ENCODE measurements at regions not wholly inside any gene's neighbourhood (a gene's known extent, or its start where the extent isn't known, plus 50 kb on each side); places are given as distances from the start of the nearest gene placed in this dataset.

DNA sequence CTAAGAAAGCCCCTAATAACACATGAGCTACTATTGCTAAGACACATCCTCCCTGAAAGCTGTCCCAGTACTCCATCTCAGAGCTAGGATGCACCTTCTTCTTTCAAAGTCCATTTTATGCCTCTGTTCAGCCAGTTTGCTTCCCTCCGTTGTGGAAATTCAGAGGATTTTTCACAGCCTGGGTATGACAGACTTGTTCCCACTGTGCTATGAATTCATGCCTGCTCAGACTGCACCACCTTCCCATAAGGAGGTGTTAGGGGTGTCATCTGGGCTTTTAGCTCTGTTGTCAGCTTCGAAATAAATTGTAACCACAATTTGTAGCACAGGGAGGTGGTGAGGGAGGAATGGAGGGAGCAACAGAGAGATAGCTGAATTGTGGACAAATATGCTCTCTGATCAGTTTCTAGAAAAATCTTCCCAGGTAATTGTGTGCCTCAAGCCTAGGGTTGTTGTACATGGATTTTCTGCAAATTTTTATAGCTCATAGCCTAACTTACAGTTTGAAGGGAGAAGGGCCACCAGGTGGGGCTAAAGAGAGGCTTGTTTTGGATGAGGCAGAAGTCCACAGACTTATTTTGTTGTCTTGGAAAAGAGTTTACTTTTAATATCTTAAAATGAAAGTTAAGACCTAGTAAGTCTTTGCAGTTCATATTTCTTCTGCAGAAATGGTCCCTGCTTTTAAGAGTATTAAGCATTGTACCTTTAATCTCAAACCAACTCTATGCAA is 462.0 kb downstream of the PDCD6IP start:
- peak; percentile 63 for TF ChIP-seq CTCF (IDR thresholded peaks at IDR 0.05; ENCODE audit: low read depth, low read length)
- no peak for TF ChIP-seq POLR2A (IDR thresholded peaks at IDR 0.05; ENCODE audit: extremely low read depth, insufficient read length)
